Breast epithelium (tissue), 3 donors: ENCODE measurements at regions not wholly inside any gene's neighbourhood (a gene's known extent, or its start where the extent isn't known, plus 50 kb on each side); places are given as distances from the start of the nearest gene placed in this dataset.

Experiments
- POLR2A ChIP-seq: fragments of 450-650 bp; IDR thresholded peaks from one replicate; pipeline ENCODE4 v1.6.1; 2016; ENCODE audit warnings: antibody characterized with exemption, mild to moderate bottlenecking, moderate library complexity
- POLR2AphosphoS5 ChIP-seq, 3 donors: sonication (generic); formaldehyde crosslinking; IDR thresholded peaks; one replicate each; pipeline ENCODE4 v1.6.1; 2017; ENCODE audit warnings: antibody characterized with exemption in 3 of 3
- TF ChIP-seq, protein P1 (sequence below), 3 donors: fragments of 450-650 bp; IDR thresholded peaks; one replicate each; pipeline ENCODE4 v1.5.1; 2016 to 2017; ENCODE audit warnings: antibody characterized with exemption in 3 of 3, mild to moderate bottlenecking in 3 of 3, moderate library complexity in 3 of 3

DNA sequence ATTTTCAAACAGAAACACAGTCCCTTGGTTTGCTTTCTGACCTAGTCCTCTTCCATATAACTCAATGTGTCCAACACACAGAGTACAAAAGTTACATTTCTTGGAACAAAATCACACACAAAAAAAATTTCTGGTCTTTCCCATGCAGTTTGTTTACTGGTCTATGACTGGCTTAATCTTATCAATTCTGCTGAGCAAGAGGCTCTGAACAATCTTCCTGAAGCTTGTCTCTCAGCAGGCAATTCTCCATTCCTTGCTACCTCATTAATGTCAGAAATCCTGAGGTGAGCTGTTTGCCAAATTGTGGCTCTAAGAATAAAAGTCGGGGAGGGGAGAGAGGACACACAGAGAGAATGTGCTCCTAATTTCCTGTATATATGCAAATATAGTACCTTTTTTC is 423.6 kb downstream of the HLX start:
- TF ChIP-seq, protein P1, sequence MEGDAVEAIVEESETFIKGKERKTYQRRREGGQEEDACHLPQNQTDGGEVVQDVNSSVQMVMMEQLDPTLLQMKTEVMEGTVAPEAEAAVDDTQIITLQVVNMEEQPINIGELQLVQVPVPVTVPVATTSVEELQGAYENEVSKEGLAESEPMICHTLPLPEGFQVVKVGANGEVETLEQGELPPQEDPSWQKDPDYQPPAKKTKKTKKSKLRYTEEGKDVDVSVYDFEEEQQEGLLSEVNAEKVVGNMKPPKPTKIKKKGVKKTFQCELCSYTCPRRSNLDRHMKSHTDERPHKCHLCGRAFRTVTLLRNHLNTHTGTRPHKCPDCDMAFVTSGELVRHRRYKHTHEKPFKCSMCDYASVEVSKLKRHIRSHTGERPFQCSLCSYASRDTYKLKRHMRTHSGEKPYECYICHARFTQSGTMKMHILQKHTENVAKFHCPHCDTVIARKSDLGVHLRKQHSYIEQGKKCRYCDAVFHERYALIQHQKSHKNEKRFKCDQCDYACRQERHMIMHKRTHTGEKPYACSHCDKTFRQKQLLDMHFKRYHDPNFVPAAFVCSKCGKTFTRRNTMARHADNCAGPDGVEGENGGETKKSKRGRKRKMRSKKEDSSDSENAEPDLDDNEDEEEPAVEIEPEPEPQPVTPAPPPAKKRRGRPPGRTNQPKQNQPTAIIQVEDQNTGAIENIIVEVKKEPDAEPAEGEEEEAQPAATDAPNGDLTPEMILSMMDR (IDR thresholded peaks at IDR 0.05): no peak
- no peak for TF ChIP-seq POLR2A
- TF ChIP-seq POLR2AphosphoS5 (IDR thresholded peaks at IDR 0.05): no peak
